ENCODE measurements at regions not wholly inside any gene's neighbourhood (a gene's known extent, or its start where the extent isn't known, plus 50 kb on each side); places are given as distances from the start of the nearest gene placed in this dataset.

- DNase-seq: no peak
Observed at GRCh38 chr6:160911949-160912348, 79.6 kb upstream of the MAP3K4 start.

GRCh38 chr6:160912411-160912810 lies 79.2 kb upstream of the MAP3K4 start:
- DNase-seq: no peak

- DNase-seq: no peak
Observed at GRCh38 chr6:160917572-160917971, 74.0 kb upstream of the MAP3K4 start.

GRCh38 chr6:160919723-160920440 lies 71.7 kb upstream of the MAP3K4 start:
- no peak for DNase-seq

- DNase-seq: no peak
Observed at GRCh38 chr6:160921095-160921494, 70.5 kb upstream of the MAP3K4 start.

GRCh38 chr6:160926281-160927276 lies 65.0 kb upstream of the MAP3K4 start:
- no peak for DNase-seq

- no peak for DNase-seq
Observed at GRCh38 chr6:160927416-160927815, 64.2 kb upstream of the MAP3K4 start.

GRCh38 chr6:160929361-160929760 lies 62.2 kb upstream of the MAP3K4 start:
- DNase-seq: no peak

GRCh38 chr6:160929831-160930230 lies 61.7 kb upstream of the MAP3K4 start:
- no peak for DNase-seq

- DNase-seq: peak; percentile 63
Observed at GRCh38 chr6:160930547-160931377, 60.8 kb upstream of the MAP3K4 start.

GRCh38 chr6:160931378-160932310 lies 59.9 kb upstream of the MAP3K4 start:
- no peak for DNase-seq

GRCh38 chr6:160933256-160933655 lies 58.3 kb upstream of the MAP3K4 start:
- peak; percentile 55 for DNase-seq

GRCh38 chr6:160934157-160934556 lies 57.4 kb upstream of the MAP3K4 start:
- DNase-seq: no peak

- DNase-seq: no peak
Observed at GRCh38 chr6:160940197-160940596, 51.4 kb upstream of the MAP3K4 start.

All from NCI-H82 (cell line).